OCI-LY7 (cell line): ENCODE measurements at regions not wholly inside any gene's neighbourhood (a gene's known extent, or its start where the extent isn't known, plus 50 kb on each side); places are given as distances from the start of the nearest gene placed in this dataset.

Source experiments
- BruUV-seq: library from RNA; stranded (reverse); fragments of 400-500 nt; replicated peaks from 2 replicates; lab custom pipeline; 2021; lab: Mats Ljungman, UMichigan
- CTCF ChIA-PET: fragments of 300-600 bp; sonication (Branson Sonifier 250); formaldehyde crosslinking; loops from one replicate; lab custom pipeline; 2022; ENCODE audit warnings: antibody characterized with exemption; ENCODE audit not compliant: unreplicated experiment; lab: Charles Lee
- POLR2A ChIA-PET: fragments of 300-600 bp; sonication (Branson Sonifier 250); formaldehyde crosslinking; loops from one replicate; lab custom pipeline; 2022; ENCODE audit warnings: antibody characterized with exemption; lab: Charles Lee
- DNase-seq: peaks from one replicate; pipeline ENCODE4 v3.0.0-alpha.2; 2015; ENCODE audit warnings: low spot score
- H2AFZ ChIP-seq: fragments of 200-600 bp; sonication (generic), shearing (Covaris generic); 2 replicates; pipeline ENCODE4 v1.6.1; 2014; ENCODE audit warnings: mild to moderate bottlenecking, antibody characterized with exemption, low read length, moderate library complexity
- H3K27ac ChIP-seq: fragments of 200-600 bp; sonication (generic); 2 replicates; pipeline ENCODE4 v1.5.1; 2014; ENCODE audit warnings: mixed run types, low read depth, mild to moderate bottlenecking, moderate library complexity, low read length, inconsistent platforms; ENCODE audit not compliant: poor library complexity, severe bottlenecking
- H3K36me3 ChIP-seq: fragments of 200-600 bp; sonication (generic); 2 replicates; pipeline ENCODE4 v1.6.1; 2014; ENCODE audit warnings: mild to moderate bottlenecking, antibody characterized with exemption, low read length, moderate library complexity, mixed read lengths; ENCODE audit not compliant: insufficient read depth
- H3K4me1 ChIP-seq: fragments of 200-600 bp; sonication (generic); 2 replicates; pipeline ENCODE4 v1.5.1; 2014; ENCODE audit warnings: mild to moderate bottlenecking, low read length; ENCODE audit not compliant: insufficient read depth, poor library complexity, severe bottlenecking
- H3K4me2 ChIP-seq: fragments of 200-600 bp; sonication (generic); 2 replicates; pipeline ENCODE4 v1.6.1; 2014; ENCODE audit warnings: mild to moderate bottlenecking, low read length
- H3K4me3 ChIP-seq: fragments of 200-600 bp; sonication (generic); 2 replicates; pipeline ENCODE4 v1.5.1; 2014; ENCODE audit warnings: mild to moderate bottlenecking, low read depth, low read length; ENCODE audit not compliant: poor library complexity, severe bottlenecking
- H3K79me2 ChIP-seq: fragments of 200-600 bp; sonication (generic); 2 replicates; pipeline ENCODE4 v1.6.1; 2016; ENCODE audit warnings: low read depth, mild to moderate bottlenecking, low read length, moderate library complexity, mixed read lengths; ENCODE audit not compliant: insufficient read depth
- H3K9me2 ChIP-seq: fragments of 200-600 bp; sonication (generic); 2 replicates; pipeline ENCODE4 v1.6.1; 2016; ENCODE audit warnings: mild to moderate bottlenecking, low read length, mixed read lengths; ENCODE audit not compliant: insufficient read depth
- H3K9me3 ChIP-seq: fragments of 200-600 bp; sonication (generic); 2 replicates; pipeline ENCODE4 v1.6.1; 2014; ENCODE audit warnings: mild to moderate bottlenecking, mixed run types, low read length, mixed read lengths
- H4K20me1 ChIP-seq: fragments of 200-600 bp; sonication (generic); 2 replicates; pipeline ENCODE4 v1.6.1; 2014; ENCODE audit warnings: mild to moderate bottlenecking, antibody characterized with exemption, low read length, moderate library complexity, mixed read lengths; ENCODE audit not compliant: insufficient read depth
- EZH2phosphoT487 ChIP-seq: fragments of 200-600 bp; sonication (generic); IDR thresholded peaks from 2 replicates; pipeline ENCODE4 v1.6.1; 2018; ENCODE audit warnings: low read depth, borderline replicate concordance, mild to moderate bottlenecking, mixed run types, antibody characterized with exemption, low read length, moderate library complexity, mixed read lengths
- intact Hi-C: fragments of 100-400 bp; cut with micrococcal nuclease; formaldehyde crosslinking; loops from one replicate; pipeline ENCODE4 v1.10.0; 2022; ENCODE audit not compliant: unreplicated experiment
- TF ChIP-seq, protein P1 (sequence below): fragments of 200-600 bp; sonication (generic); conservative IDR thresholded peaks from 2 replicates; pipeline ENCODE4 v1.5.1; 2014; ENCODE audit warnings: mild to moderate bottlenecking, antibody characterized with exemption, low read length, moderate library complexity, mixed read lengths

DNA sequence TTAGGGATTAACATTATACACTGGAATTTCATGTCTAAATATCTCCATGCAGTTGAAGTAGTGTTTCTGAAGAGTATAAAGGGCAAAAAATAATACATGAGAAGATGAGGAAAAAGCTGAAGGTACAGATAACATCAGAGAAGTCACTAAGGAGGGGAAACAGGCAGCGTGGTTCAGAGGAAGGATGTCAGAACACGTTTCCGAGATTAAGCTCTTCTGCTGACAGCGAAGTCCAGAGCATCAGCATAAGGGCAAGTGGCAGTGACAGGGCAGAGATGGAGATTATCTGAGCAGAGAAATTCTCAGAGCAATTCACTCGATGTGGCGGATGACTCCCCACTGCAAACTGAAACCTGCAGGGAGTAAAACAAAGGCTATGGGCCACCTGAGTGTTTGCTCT is 443.2 kb upstream of the FRG1 start:
- Histone ChIP-seq H3K9me3 (no peaks in the 10 kb centered on the region), H2AFZ (no peak overlapping the region), H3K9me2 (no peaks in the 10 kb centered on the region; the same call in 1 of the 2 replicates), H3K27ac (no peak overlapping the region), H3K4me3 (no peak overlapping the region), H4K20me1 (no peaks in the 10 kb centered on the region), H3K36me3 (no peaks in the 10 kb centered on the region), H3K4me1 (no peaks in the 10 kb centered on the region), H3K79me2 (no peaks in the 10 kb centered on the region), H3K4me2 (no peak overlapping the region)
- TF ChIP-seq, protein P1, sequence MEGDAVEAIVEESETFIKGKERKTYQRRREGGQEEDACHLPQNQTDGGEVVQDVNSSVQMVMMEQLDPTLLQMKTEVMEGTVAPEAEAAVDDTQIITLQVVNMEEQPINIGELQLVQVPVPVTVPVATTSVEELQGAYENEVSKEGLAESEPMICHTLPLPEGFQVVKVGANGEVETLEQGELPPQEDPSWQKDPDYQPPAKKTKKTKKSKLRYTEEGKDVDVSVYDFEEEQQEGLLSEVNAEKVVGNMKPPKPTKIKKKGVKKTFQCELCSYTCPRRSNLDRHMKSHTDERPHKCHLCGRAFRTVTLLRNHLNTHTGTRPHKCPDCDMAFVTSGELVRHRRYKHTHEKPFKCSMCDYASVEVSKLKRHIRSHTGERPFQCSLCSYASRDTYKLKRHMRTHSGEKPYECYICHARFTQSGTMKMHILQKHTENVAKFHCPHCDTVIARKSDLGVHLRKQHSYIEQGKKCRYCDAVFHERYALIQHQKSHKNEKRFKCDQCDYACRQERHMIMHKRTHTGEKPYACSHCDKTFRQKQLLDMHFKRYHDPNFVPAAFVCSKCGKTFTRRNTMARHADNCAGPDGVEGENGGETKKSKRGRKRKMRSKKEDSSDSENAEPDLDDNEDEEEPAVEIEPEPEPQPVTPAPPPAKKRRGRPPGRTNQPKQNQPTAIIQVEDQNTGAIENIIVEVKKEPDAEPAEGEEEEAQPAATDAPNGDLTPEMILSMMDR, result no peak
- TF ChIP-seq EZH2phosphoT487, result no peak
- intact Hi-C loops, result no loop called here
- no peak for DNase-seq
- CTCF ChIA-PET, result no interaction called here
- BruUV-seq, result no TSS peak
- POLR2A ChIA-PET, result no interaction called here

DNA sequence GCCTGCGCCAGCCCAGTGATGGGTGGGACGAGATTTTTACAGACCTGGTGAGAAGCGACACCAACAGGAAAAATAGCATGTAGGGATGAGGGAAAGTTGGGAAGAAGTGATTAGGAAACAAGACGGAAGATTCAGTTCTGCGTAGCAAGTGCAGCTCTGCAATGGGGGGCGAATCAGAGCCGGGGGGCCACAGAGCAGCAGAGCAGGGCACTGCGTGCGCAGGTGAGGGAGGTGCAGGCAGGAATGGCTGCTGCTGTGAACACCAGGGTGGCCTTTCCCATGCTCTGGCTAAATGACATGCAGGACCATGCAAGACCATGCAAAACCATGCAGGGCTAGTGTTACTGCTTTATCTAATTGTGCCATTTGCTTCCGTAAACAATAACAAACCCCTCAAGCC is 442.7 kb upstream of the FRG1 start:
- Histone ChIP-seq H3K36me3 (no peaks in the 10 kb centered on the region), H4K20me1 (no peaks in the 10 kb centered on the region), H3K27ac (no peak overlapping the region), H3K9me3 (no peaks in the 10 kb centered on the region), H3K4me3 (no peak overlapping the region), H3K79me2 (no peaks in the 10 kb centered on the region), H3K9me2 (no peaks in the 10 kb centered on the region; the same call in 1 of the 2 replicates), H2AFZ (no peak overlapping the region), H3K4me2 (no peak overlapping the region), H3K4me1 (no peaks in the 10 kb centered on the region)
- ChIA-PET POLR2A (no interaction called here), CTCF (no interaction called here)
- TF ChIP-seq, protein P1, result no peak
- no peak for TF ChIP-seq EZH2phosphoT487
- intact Hi-C loops, result no loop called here
- BruUV-seq, result no TSS peak
- no peak for DNase-seq

DNA sequence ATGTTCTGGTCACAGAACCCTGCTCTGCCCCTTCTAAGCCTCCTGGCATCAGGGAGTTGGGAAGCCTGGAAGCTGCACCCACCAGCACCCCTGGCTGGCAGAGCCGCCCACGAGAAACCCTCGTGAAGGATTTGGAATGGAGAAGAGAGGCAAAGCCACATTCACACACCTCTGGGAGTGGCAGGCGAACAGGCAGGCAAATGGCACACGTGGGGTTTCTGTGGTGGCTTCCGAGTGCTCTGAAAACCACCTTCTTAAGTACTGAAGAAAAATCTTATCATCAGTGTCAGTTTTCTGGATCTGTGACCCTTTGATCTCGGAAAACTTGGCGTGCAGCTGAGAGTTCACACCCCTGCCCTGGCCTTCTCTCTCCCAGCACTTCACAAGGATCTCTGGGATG is 442.2 kb upstream of the FRG1 start:
- no peaks in the 10 kb centered on the region for H4K20me1 ChIP-seq

More for the DNA sequence above, 442.2 kb upstream of the FRG1 start:
- BruUV-seq, result no TSS peak
- no peaks in the 10 kb centered on the region for H3K79me2 ChIP-seq
- DNase-seq, result no peak
- POLR2A ChIA-PET, result no interaction called here
- H3K4me1 ChIP-seq, result no peaks in the 10 kb centered on the region
- no peak overlapping the region for H3K4me2 ChIP-seq
- intact Hi-C loops, result no loop called here
- no peak overlapping the region for H3K27ac ChIP-seq
- no peak overlapping the region for H2AFZ ChIP-seq
- H3K9me3 ChIP-seq, result no peaks in the 10 kb centered on the region
- no peaks in the 10 kb centered on the region for H3K36me3 ChIP-seq
- H3K9me2 ChIP-seq, result no peaks in the 10 kb centered on the region; the same call in 1 of the 2 replicates
- no peak overlapping the region for H3K4me3 ChIP-seq
- no peak for TF ChIP-seq EZH2phosphoT487
- TF ChIP-seq, protein P1, result no peak
- CTCF ChIA-PET, result no interaction called here
